Cardiac fibroblast (primary cell): ENCODE measurements at regions not wholly inside any gene's neighbourhood (a gene's known extent, or its start where the extent isn't known, plus 50 kb on each side); places are given as distances from the start of the nearest gene placed in this dataset.

Experiments
- DNase-seq, 2 donors: peaks; one replicate each; pipeline versions ENCODE4 v3.0.0 to v3.0.0-alpha.2; 2010; ENCODE audit warnings: low read depth in 2 of 2
- H3K4me3 ChIP-seq, 2 donors: replicated peaks in 1 of 2; 1 replicate in 1 of 2; 2 replicates in 1 of 2; pipeline ENCODE4 v1.5.1; 2011; ENCODE audit warnings: low read depth in 2 of 2, low read length in 2 of 2, mild to moderate bottlenecking in 2 of 2, moderate library complexity in 1 of 2
- CTCF ChIP-seq: IDR thresholded peaks from one replicate; pipeline ENCODE4 v1.5.1; 2011; ENCODE audit warnings: low read depth, mild to moderate bottlenecking, low read length, inconsistent platforms

GRCh38 chr4:138650495-138650894 lies 365.1 kb upstream of the NOCT start:
- DNase-seq: no peak
- TF ChIP-seq CTCF: no peak
- no peak overlapping the region for H3K4me3 ChIP-seq

GRCh38 chr4:138647433-138647832 lies 368.1 kb upstream of the NOCT start:
- H3K4me3 ChIP-seq: no peak overlapping the region
- no peak for DNase-seq
- TF ChIP-seq CTCF: no peak

GRCh38 chr4:138646383-138646782 lies 369.2 kb upstream of the NOCT start:
- no peak for TF ChIP-seq CTCF
- no peak overlapping the region for H3K4me3 ChIP-seq
- DNase-seq: no peak

- H3K4me3 ChIP-seq: no peak overlapping the region
- DNase-seq: peak in 1 of 2 donors; percentile 63
- no peak for TF ChIP-seq CTCF
Measured at GRCh38 chr4:138645289-138645688, 370.3 kb upstream of the NOCT start.

GRCh38 chr4:138644322-138644721 lies 371.3 kb upstream of the NOCT start:
- DNase-seq: no peak
- no peak overlapping the region for H3K4me3 ChIP-seq
- TF ChIP-seq CTCF: no peak

GRCh38 chr4:138643827-138644226 lies 371.8 kb upstream of the NOCT start:
- peak; percentile 9 to 17 for DNase-seq
- no peak for TF ChIP-seq CTCF
- no peak overlapping the region for H3K4me3 ChIP-seq

GRCh38 chr4:138639018-138639741 lies 376.4 kb upstream of the NOCT start:
- no peak overlapping the region for H3K4me3 ChIP-seq
- no peak for TF ChIP-seq CTCF
- DNase-seq: peak; percentile 5 to 32
